ENCODE measurements at regions not wholly inside any gene's neighbourhood (a gene's known extent, or its start where the extent isn't known, plus 50 kb on each side); places are given as distances from the start of the nearest gene placed in this dataset.

DNA sequence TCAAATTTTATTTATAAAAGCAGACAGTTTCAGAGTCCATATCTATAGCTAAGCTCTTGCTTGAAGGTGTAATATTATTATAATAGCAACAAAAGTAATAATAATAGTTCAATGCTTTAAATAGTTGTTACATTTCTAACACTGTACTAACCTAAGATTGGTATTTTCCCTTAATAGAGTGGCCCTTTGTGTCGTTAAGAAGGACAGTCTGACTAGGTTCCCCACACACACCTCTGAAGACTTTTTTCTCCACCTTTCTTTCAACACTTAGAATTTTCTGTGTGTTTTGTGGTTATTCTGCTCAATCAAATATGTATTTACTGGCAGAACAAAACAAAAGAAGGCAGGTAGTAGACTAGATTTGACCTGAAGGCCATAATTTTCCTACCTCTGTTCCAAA is 223.2 kb upstream of the ACO1 start:
- intact Hi-C loops (cut with micrococcal nuclease), result no loop called here
- Histone ChIP-seq H3K9me3 (ENCODE audit: control insufficient read depth in 1 of 2, insufficient read depth in 1 of 2, low read depth in 1 of 2, low read length in 2 of 2) (no peaks in the 10 kb centered on the region), H3K27me3 (ENCODE audit: insufficient read depth, low read length) (no peaks in the 10 kb centered on the region), H2AFZ (ENCODE audit: low read depth, low read length, poor library complexity, severe bottlenecking) (no peak overlapping the region), H3K36me3 (ENCODE audit: control insufficient read depth in 1 of 2, insufficient read depth in 2 of 2, low read length in 2 of 2) (no peaks in the 10 kb centered on the region), H4K20me1 (ENCODE audit: insufficient read depth) (no peaks in the 10 kb centered on the region), H3K9ac (ENCODE audit: low read length) (no peak overlapping the region), H3K4me3 (replicated peaks in 1 of 2; ENCODE audit: low read depth in 1 of 2, low read length in 2 of 2) (no peak overlapping the region), H3K9me2 (ENCODE audit: insufficient read depth) (no peaks in the 10 kb centered on the region), H3K27ac (ENCODE audit: low read depth, low read length) (no peak overlapping the region), H3K79me2 (ENCODE audit: insufficient read depth, low read length) (no peaks in the 10 kb centered on the region), H3K4me1 (ENCODE audit: control insufficient read depth in 1 of 2, insufficient read depth in 2 of 2, low read length in 2 of 2) (no peaks in the 10 kb centered on the region), H3K4me2 (ENCODE audit: low read length) (no peak overlapping the region)
- no TSS peak for BruUV-seq (replicated peaks)
- ChIA-PET CTCF (no interaction called here), RAD21 (ENCODE audit: low non-redundant PET in 1 of 2, low total read pairs in 2 of 2, uncharacterized antibody in 2 of 2, unreplicated experiment in 2 of 2) (no interaction called here), POLR2A (no interaction called here)
- TF ChIP-seq JUND (IDR thresholded peaks at IDR 0.05) (no peak), POLR2A (IDR thresholded peaks at IDR 0.05; ENCODE audit: borderline replicate concordance, extremely low read depth, insufficient read depth, insufficient read length) (no peak), YY1 (IDR thresholded peaks at IDR 0.05; ENCODE audit: extremely low read depth, insufficient replicate concordance, low read depth, low read length) (no peak), SP1 (IDR thresholded peaks at IDR 0.05; ENCODE audit: low read depth) (no peak), CEBPB (IDR thresholded peaks at IDR 0.05; ENCODE audit: low read depth) (no peak), ZNF274 (IDR thresholded peaks at IDR 0.05; ENCODE audit: low read depth, low read length) (no peak), EZH2 (IDR thresholded peaks at IDR 0.05) (no peak), CBX3 (IDR thresholded peaks at IDR 0.05; ENCODE audit: low read depth) (no peak), EGR1 (IDR thresholded peaks at IDR 0.05; ENCODE audit: low read depth) (no peak)
- TF ChIP-seq, protein P1, sequence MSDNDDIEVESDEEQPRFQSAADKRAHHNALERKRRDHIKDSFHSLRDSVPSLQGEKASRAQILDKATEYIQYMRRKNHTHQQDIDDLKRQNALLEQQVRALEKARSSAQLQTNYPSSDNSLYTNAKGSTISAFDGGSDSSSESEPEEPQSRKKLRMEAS (IDR thresholded peaks at IDR 0.05), result no peak
- TF ChIP-seq, protein P2, sequence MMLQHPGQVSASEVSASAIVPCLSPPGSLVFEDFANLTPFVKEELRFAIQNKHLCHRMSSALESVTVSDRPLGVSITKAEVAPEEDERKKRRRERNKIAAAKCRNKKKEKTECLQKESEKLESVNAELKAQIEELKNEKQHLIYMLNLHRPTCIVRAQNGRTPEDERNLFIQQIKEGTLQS (IDR thresholded peaks at IDR 0.05), result no peak
- ATAC-seq (no peak), DNase-seq (ENCODE audit: low read depth, low spot score) (no peak)

DNA sequence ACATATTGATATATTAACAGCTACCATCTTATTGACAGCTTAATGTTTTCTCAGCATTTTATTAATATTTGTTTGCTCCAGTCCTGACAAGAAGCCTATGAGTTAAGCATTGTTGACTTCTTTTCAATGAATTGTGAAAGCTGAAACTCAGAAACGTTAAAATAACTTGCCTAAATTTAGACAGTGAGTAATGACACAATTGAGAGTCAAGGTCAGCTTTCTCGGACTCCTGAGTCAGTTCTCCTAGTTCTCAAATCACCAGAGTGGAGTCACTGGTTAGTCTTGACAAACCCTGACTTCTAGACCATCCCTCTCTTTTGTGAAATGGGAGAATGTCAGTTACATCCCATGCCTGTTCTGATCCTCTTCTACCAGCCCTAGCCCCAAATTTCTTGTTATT is 222.7 kb upstream of the ACO1 start:
- Histone ChIP-seq H3K4me1 (ENCODE audit: control insufficient read depth in 1 of 2, insufficient read depth in 2 of 2, low read length in 2 of 2) (no peaks in the 10 kb centered on the region), H3K27me3 (ENCODE audit: insufficient read depth, low read length) (no peaks in the 10 kb centered on the region), H3K9ac (ENCODE audit: low read length) (no peak overlapping the region), H3K9me2 (ENCODE audit: insufficient read depth) (no peaks in the 10 kb centered on the region), H3K27ac (ENCODE audit: low read depth, low read length) (no peak overlapping the region), H3K4me2 (ENCODE audit: low read length) (no peak overlapping the region), H3K4me3 (replicated peaks in 1 of 2; ENCODE audit: low read depth in 1 of 2, low read length in 2 of 2) (no peak overlapping the region), H2AFZ (ENCODE audit: low read depth, low read length, poor library complexity, severe bottlenecking) (no peak overlapping the region), H3K36me3 (ENCODE audit: control insufficient read depth in 1 of 2, insufficient read depth in 2 of 2, low read length in 2 of 2) (no peaks in the 10 kb centered on the region), H3K79me2 (ENCODE audit: insufficient read depth, low read length) (no peaks in the 10 kb centered on the region), H4K20me1 (ENCODE audit: insufficient read depth) (no peaks in the 10 kb centered on the region), H3K9me3 (ENCODE audit: control insufficient read depth in 1 of 2, insufficient read depth in 1 of 2, low read depth in 1 of 2, low read length in 2 of 2) (no peaks in the 10 kb centered on the region)
- ChIA-PET RAD21 (ENCODE audit: low non-redundant PET in 1 of 2, low total read pairs in 2 of 2, uncharacterized antibody in 2 of 2, unreplicated experiment in 2 of 2) (no interaction called here), CTCF (no interaction called here), POLR2A (no interaction called here)
- no peak for TF ChIP-seq SIN3A (IDR thresholded peaks at IDR 0.05; ENCODE audit: low read depth)
- TF ChIP-seq SP1 (IDR thresholded peaks at IDR 0.05; ENCODE audit: low read depth), result no peak
- TF ChIP-seq TCF7L2 (IDR thresholded peaks at IDR 0.05; ENCODE audit: borderline replicate concordance, extremely low read depth, insufficient read depth, insufficient read length), result no peak
- TF ChIP-seq YY1 (IDR thresholded peaks at IDR 0.05; ENCODE audit: extremely low read depth, insufficient replicate concordance, low read depth, low read length), result no peak
- TF ChIP-seq, protein P3, sequence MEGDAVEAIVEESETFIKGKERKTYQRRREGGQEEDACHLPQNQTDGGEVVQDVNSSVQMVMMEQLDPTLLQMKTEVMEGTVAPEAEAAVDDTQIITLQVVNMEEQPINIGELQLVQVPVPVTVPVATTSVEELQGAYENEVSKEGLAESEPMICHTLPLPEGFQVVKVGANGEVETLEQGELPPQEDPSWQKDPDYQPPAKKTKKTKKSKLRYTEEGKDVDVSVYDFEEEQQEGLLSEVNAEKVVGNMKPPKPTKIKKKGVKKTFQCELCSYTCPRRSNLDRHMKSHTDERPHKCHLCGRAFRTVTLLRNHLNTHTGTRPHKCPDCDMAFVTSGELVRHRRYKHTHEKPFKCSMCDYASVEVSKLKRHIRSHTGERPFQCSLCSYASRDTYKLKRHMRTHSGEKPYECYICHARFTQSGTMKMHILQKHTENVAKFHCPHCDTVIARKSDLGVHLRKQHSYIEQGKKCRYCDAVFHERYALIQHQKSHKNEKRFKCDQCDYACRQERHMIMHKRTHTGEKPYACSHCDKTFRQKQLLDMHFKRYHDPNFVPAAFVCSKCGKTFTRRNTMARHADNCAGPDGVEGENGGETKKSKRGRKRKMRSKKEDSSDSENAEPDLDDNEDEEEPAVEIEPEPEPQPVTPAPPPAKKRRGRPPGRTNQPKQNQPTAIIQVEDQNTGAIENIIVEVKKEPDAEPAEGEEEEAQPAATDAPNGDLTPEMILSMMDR (IDR thresholded peaks at IDR 0.05 in 2 of 3, conservative IDR thresholded peaks at IDR 0.05 in 1 of 3; ENCODE audit: borderline replicate concordance in 1 of 3, insufficient read depth in 1 of 3, low read depth in 2 of 3, low read length in 2 of 3), result no peak
- TF ChIP-seq CBX3 (IDR thresholded peaks at IDR 0.05; ENCODE audit: low read depth), result no peak
- no peak for TF ChIP-seq ZNF274 (IDR thresholded peaks at IDR 0.05; ENCODE audit: low read depth, low read length)
- TF ChIP-seq, protein P4, sequence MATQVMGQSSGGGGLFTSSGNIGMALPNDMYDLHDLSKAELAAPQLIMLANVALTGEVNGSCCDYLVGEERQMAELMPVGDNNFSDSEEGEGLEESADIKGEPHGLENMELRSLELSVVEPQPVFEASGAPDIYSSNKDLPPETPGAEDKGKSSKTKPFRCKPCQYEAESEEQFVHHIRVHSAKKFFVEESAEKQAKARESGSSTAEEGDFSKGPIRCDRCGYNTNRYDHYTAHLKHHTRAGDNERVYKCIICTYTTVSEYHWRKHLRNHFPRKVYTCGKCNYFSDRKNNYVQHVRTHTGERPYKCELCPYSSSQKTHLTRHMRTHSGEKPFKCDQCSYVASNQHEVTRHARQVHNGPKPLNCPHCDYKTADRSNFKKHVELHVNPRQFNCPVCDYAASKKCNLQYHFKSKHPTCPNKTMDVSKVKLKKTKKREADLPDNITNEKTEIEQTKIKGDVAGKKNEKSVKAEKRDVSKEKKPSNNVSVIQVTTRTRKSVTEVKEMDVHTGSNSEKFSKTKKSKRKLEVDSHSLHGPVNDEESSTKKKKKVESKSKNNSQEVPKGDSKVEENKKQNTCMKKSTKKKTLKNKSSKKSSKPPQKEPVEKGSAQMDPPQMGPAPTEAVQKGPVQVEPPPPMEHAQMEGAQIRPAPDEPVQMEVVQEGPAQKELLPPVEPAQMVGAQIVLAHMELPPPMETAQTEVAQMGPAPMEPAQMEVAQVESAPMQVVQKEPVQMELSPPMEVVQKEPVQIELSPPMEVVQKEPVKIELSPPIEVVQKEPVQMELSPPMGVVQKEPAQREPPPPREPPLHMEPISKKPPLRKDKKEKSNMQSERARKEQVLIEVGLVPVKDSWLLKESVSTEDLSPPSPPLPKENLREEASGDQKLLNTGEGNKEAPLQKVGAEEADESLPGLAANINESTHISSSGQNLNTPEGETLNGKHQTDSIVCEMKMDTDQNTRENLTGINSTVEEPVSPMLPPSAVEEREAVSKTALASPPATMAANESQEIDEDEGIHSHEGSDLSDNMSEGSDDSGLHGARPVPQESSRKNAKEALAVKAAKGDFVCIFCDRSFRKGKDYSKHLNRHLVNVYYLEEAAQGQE (IDR thresholded peaks at IDR 0.05; ENCODE audit: low read depth), result no peak
- intact Hi-C loops (cut with micrococcal nuclease), result no loop called here
- DNase-seq (ENCODE audit: low read depth, low spot score), result no peak
- no TSS peak for BruUV-seq (replicated peaks)
- ATAC-seq, result no peak
